ENCODE measurements at regions not wholly inside any gene's neighbourhood (a gene's known extent, or its start where the extent isn't known, plus 50 kb on each side); places are given as distances from the start of the nearest gene placed in this dataset.
"Not testable (repeated sequence)": the region's sequence is repeated elsewhere in the genome, so short reads cannot be mapped to it uniquely, and the experiment has no call there.

GRCh38 chr13:80552851-80553440, 212.0 kb upstream of the SPRY2 start:
- no peak for DNase-seq

GRCh38 chr13:80551650-80552497, 210.9 kb upstream of the SPRY2 start:
- no peak for DNase-seq

GRCh38 chr13:80550971-80551441, 210.1 kb upstream of the SPRY2 start:
- no peak for DNase-seq

GRCh38 chr13:80548915-80549314, 208.0 kb upstream of the SPRY2 start:
- DNase-seq = no peak

GRCh38 chr13:80547885-80548825, 207.2 kb upstream of the SPRY2 start:
- DNase-seq = no peak

- no peak for DNase-seq
Observed at GRCh38 chr13:80547341-80547740, 206.4 kb upstream of the SPRY2 start.

GRCh38 chr13:80533175-80533574, 192.2 kb upstream of the SPRY2 start:
- no peak for DNase-seq

- DNase-seq = no peak
Observed at GRCh38 chr13:80530902-80531301, 190.0 kb upstream of the SPRY2 start.

GRCh38 chr13:80530191-80530590, 189.3 kb upstream of the SPRY2 start:
- no peak for DNase-seq

GRCh38 chr13:80529734-80530133, 188.8 kb upstream of the SPRY2 start:
- DNase-seq = no peak

- no peak for DNase-seq
Observed at GRCh38 chr13:80528733-80529132, 187.8 kb upstream of the SPRY2 start.

- DNase-seq = no peak
Observed at GRCh38 chr13:80527400-80527799, 186.5 kb upstream of the SPRY2 start.

- DNase-seq = no peak
Observed at GRCh38 chr13:80524447-80525215, 183.7 kb upstream of the SPRY2 start.

GRCh38 chr13:80523134-80523533, 182.2 kb upstream of the SPRY2 start:
- DNase-seq = no peak

- DNase-seq = not testable (repeated sequence)
Observed at GRCh38 chr13:80522463-80522862, 181.5 kb upstream of the SPRY2 start.

GRCh38 chr13:80516818-80517348, 176.0 kb upstream of the SPRY2 start:
- DNase-seq = no peak

GRCh38 chr13:80515296-80515695, 174.4 kb upstream of the SPRY2 start:
- no peak for DNase-seq

- no peak for DNase-seq
Observed at GRCh38 chr13:80513196-80513595, 172.3 kb upstream of the SPRY2 start.

GRCh38 chr13:80510686-80511085, 169.8 kb upstream of the SPRY2 start:
- no peak for DNase-seq

GRCh38 chr13:80509264-80509663, 168.3 kb upstream of the SPRY2 start:
- DNase-seq = no peak

GRCh38 chr13:80508031-80508430, 167.1 kb upstream of the SPRY2 start:
- DNase-seq = no peak

- no peak for DNase-seq
Observed at GRCh38 chr13:80504453-80504852, 163.5 kb upstream of the SPRY2 start.
